Mesothelial cell of epicardium (in vitro differentiated cells): ENCODE measurements at regions not wholly inside any gene's neighbourhood (a gene's known extent, or its start where the extent isn't known, plus 50 kb on each side); places are given as distances from the start of the nearest gene placed in this dataset.

Experiments
- DNase-seq, 2 experiments: peaks; one replicate each; pipeline ENCODE4 v3.0.0; 2021; ENCODE audit warnings: low spot score in 2 of 2; ENCODE audit not compliant: unreplicated experiment in 2 of 2
- H3K27ac Mint-ChIP-seq: 2 replicates; pipeline ENCODE4 v1.8.0; 2021; ENCODE audit warnings: mixed read lengths
- H3K27me3 Mint-ChIP-seq: 2 replicates; pipeline ENCODE4 v1.8.0; 2021; ENCODE audit warnings: low read depth, mixed read lengths
- H3K36me3 Mint-ChIP-seq: 2 replicates; pipeline ENCODE4 v1.8.0; 2021; ENCODE audit warnings: mixed read lengths
- H3K4me1 Mint-ChIP-seq: 2 replicates; pipeline ENCODE4 v1.8.0; 2021; ENCODE audit warnings: mixed read lengths
- H3K4me3 Mint-ChIP-seq: 2 replicates; pipeline ENCODE4 v1.8.0; 2021; ENCODE audit warnings: mild to moderate bottlenecking, moderate library complexity, mixed read lengths
- H3K9me3 Mint-ChIP-seq: 2 replicates; pipeline ENCODE4 v1.8.0; 2021; ENCODE audit warnings: mixed read lengths
- CTCF ChIP-seq: fragments of 200-600 bp; sonication (generic); IDR thresholded peaks from one replicate; pipeline ENCODE4 v1.5.0; 2021; ENCODE audit warnings: antibody characterized with exemption; ENCODE audit not compliant: unreplicated experiment

- Mint-ChIP-seq H3K4me3 (no peak overlapping the region), H3K36me3 (peaks cover 8% of the 10 kb centered on the region), H3K27ac (no peak overlapping the region), H3K27me3 (no peaks in the 10 kb centered on the region), H3K4me1 (no peaks in the 10 kb centered on the region), H3K9me3 (peaks cover 20% of the 10 kb centered on the region)
- no peak for TF ChIP-seq CTCF
- DNase-seq: no peak
Observed at GRCh38 chr14:83733670-83734069, 1796.3 kb upstream of the FLRT2 start.

- no peaks in the 10 kb centered on the region for H3K4me1 Mint-ChIP-seq
- peaks cover 17% of the 10 kb centered on the region for H3K9me3 Mint-ChIP-seq
- no peak overlapping the region for H3K27ac Mint-ChIP-seq
- TF ChIP-seq CTCF: no peak
- no peaks in the 10 kb centered on the region for H3K27me3 Mint-ChIP-seq
- H3K36me3 Mint-ChIP-seq: peaks cover 5% of the 10 kb centered on the region
- no peak for DNase-seq
- H3K4me3 Mint-ChIP-seq: no peak overlapping the region
Observed at GRCh38 chr14:83734431-83734830, 1795.5 kb upstream of the FLRT2 start.

DNA sequence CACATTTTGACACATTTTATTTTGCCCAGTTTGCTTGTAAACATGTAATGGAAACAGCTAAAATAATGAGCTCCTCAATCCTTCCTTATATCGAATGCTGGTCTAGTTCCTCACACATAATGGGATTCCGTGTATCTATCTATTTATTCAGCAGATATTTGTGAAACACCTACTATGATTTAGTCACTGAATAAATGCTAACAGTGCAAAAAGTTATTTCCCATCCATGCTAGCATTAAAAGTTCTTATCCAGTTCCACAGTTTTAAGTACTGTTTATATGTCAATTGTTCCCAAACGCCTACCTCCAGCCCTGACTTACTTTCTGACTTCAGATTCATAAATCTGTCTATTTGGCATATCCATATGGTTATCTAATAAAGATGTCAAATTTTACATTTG lies 1788.7 kb upstream of the FLRT2 start:
- Mint-ChIP-seq H3K4me3 (no peak overlapping the region), H3K27me3 (no peaks in the 10 kb centered on the region), H3K4me1 (no peaks in the 10 kb centered on the region), H3K9me3 (peaks cover 4% of the 10 kb centered on the region), H3K36me3 (no peaks in the 10 kb centered on the region), H3K27ac (no peak overlapping the region)
- no peak for DNase-seq
- no peak for TF ChIP-seq CTCF

DNA sequence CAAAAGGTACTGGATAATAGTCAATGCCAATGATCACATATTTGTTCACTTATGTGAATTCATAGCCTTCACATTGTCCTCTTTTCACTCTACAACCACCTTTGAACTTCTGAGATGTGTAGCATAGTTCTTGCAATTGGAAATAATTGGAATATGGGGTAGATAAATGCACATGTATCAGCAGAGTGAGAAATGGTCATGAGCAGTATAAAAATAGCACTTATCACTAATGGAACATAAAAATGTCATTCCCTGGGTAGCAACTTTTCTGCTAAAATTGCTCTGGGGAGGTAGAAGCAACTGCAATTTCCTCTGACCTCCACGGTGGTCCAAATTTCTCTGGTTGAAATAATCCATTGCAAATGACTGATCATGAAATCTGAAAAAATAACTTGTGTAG lies 1785.7 kb upstream of the FLRT2 start:
- no peak for DNase-seq
- H3K9me3 Mint-ChIP-seq: peaks cover 4% of the 10 kb centered on the region
- H3K4me1 Mint-ChIP-seq: no peaks in the 10 kb centered on the region
- no peaks in the 10 kb centered on the region for H3K27me3 Mint-ChIP-seq
- no peaks in the 10 kb centered on the region for H3K36me3 Mint-ChIP-seq
- no peak overlapping the region for H3K27ac Mint-ChIP-seq
- H3K4me3 Mint-ChIP-seq: no peak overlapping the region
- TF ChIP-seq CTCF: no peak

- H3K4me3 Mint-ChIP-seq: no peak overlapping the region
- peaks cover 7% of the 10 kb centered on the region for H3K9me3 Mint-ChIP-seq
- H3K27ac Mint-ChIP-seq: no peak overlapping the region
- no peaks in the 10 kb centered on the region for H3K4me1 Mint-ChIP-seq
- no peak for TF ChIP-seq CTCF
- DNase-seq: no peak
- no peaks in the 10 kb centered on the region for H3K36me3 Mint-ChIP-seq
- no peaks in the 10 kb centered on the region for H3K27me3 Mint-ChIP-seq
Observed at GRCh38 chr14:83744891-83745290, 1785.1 kb upstream of the FLRT2 start.

DNA sequence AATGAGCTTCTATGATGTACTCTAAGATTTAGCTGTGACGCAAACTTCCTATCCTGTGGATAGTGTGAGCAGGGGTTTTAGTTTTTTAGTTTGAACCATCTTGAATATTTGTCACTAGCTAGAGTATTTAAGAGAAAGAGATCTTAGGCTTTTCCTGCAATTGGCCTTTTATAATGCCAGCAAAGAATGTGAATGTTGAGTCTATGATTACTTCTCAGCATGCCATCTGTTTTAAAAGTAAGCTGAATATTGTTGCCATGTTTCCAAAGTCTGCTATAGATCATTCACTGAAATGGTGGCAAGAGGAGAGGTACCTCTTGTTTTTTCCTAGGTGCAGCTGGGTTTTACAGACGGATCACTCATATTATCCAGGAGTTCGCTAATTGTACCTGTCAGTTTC lies 1783.6 kb upstream of the FLRT2 start:
- no peak for DNase-seq
- H3K27ac Mint-ChIP-seq: no peak overlapping the region
- H3K4me1 Mint-ChIP-seq: peaks cover 2% of the 10 kb centered on the region
- peaks cover 7% of the 10 kb centered on the region for H3K9me3 Mint-ChIP-seq
- no peak overlapping the region for H3K4me3 Mint-ChIP-seq
- H3K27me3 Mint-ChIP-seq: no peaks in the 10 kb centered on the region
- H3K36me3 Mint-ChIP-seq: no peaks in the 10 kb centered on the region
- TF ChIP-seq CTCF: no peak
